ENCODE measurements at regions not wholly inside any gene's neighbourhood (a gene's known extent, or its start where the extent isn't known, plus 50 kb on each side); places are given as distances from the start of the nearest gene placed in this dataset.

GRCh38 chr14:95034788-95035187 is 122.5 kb downstream of the DICER1 start:
- peaks cover 0 to 26% (median 7%) of the 10 kb centered on the region in 11 donors for H3K9me3 Mint-ChIP-seq
- H3K27me3 ChIP-seq (ENCODE audit: control insufficient read depth in 2 of 2, insufficient read depth in 2 of 2, low read length in 2 of 2): no peaks in the 10 kb centered on the region
- no peak overlapping the region for H3K27ac ChIP-seq (ENCODE audit: low read depth, low read length)
- no peak overlapping the region for H3K4me3 ChIP-seq (ENCODE audit: low read length)
- no peaks in the 10 kb centered on the region for H3K4me1 Mint-ChIP-seq
- H3K36me3 Mint-ChIP-seq: no peaks in the 10 kb centered on the region
- peaks cover 5 to 31% (median 18%) of the 10 kb centered on the region in 5 donors for H3K27me3 Mint-ChIP-seq
- no peak for DNase-seq
- H3K36me3 ChIP-seq (ENCODE audit: control insufficient read depth in 2 of 3, insufficient read depth in 3 of 3, low read length in 3 of 3): no peaks in the 10 kb centered on the region
- H3K4me3 Mint-ChIP-seq: no peak overlapping the region
- ATAC-seq: no peak
- POLR2A ChIA-PET: no interaction called here
- no peaks in the 10 kb centered on the region for H3K9me3 ChIP-seq (ENCODE audit: control insufficient read depth in 2 of 3, low read length in 3 of 3)
- H3K4me1 ChIP-seq (ENCODE audit: control insufficient read depth in 2 of 2, insufficient read depth in 2 of 2, low read length in 2 of 2): no peaks in the 10 kb centered on the region
- CTCF ChIA-PET: no interaction called here
- intact Hi-C loops (cut with micrococcal nuclease): no loop called here
- no peak overlapping the region for H3K27ac Mint-ChIP-seq

GRCh38 chr14:95033682-95034632 is 123.4 kb downstream of the DICER1 start:
- H3K27ac Mint-ChIP-seq: no peak overlapping the region
- H3K9me3 Mint-ChIP-seq: peaks cover 0 to 32% (median 8%) of the 10 kb centered on the region in 11 donors
- Histone ChIP-seq H3K36me3 (ENCODE audit: control insufficient read depth in 2 of 3, insufficient read depth in 3 of 3, low read length in 3 of 3) (no peaks in the 10 kb centered on the region), H3K4me3 (ENCODE audit: low read length) (no peak overlapping the region), H3K9me3 (ENCODE audit: control insufficient read depth in 2 of 3, low read length in 3 of 3) (no peaks in the 10 kb centered on the region), H3K4me1 (ENCODE audit: control insufficient read depth in 2 of 2, insufficient read depth in 2 of 2, low read length in 2 of 2) (no peaks in the 10 kb centered on the region), H3K27ac (ENCODE audit: low read depth, low read length) (no peak overlapping the region), H3K27me3 (ENCODE audit: control insufficient read depth in 2 of 2, insufficient read depth in 2 of 2, low read length in 2 of 2) (no peaks in the 10 kb centered on the region)
- CTCF ChIA-PET: no interaction called here
- ATAC-seq (no peak), DNase-seq (no peak)
- intact Hi-C loops (cut with micrococcal nuclease): no loop called here
- POLR2A ChIA-PET: no interaction called here
- H3K4me1 Mint-ChIP-seq: no peaks in the 10 kb centered on the region
- H3K4me3 Mint-ChIP-seq: no peak overlapping the region
- H3K27me3 Mint-ChIP-seq: peaks cover 11 to 35% (median 22%) of the 10 kb centered on the region in 5 donors
- no peaks in the 10 kb centered on the region for H3K36me3 Mint-ChIP-seq

- no peak overlapping the region for H3K4me3 Mint-ChIP-seq
- H3K27me3 ChIP-seq (ENCODE audit: control insufficient read depth in 2 of 2, insufficient read depth in 2 of 2, low read length in 2 of 2): no peaks in the 10 kb centered on the region
- H3K9me3 ChIP-seq (ENCODE audit: control insufficient read depth in 2 of 3, low read length in 3 of 3): no peaks in the 10 kb centered on the region
- ChIA-PET POLR2A (no interaction called here), CTCF (no interaction called here)
- intact Hi-C loops (cut with micrococcal nuclease): no loop called here
- no peaks in the 10 kb centered on the region for H3K4me1 Mint-ChIP-seq
- no peak overlapping the region for H3K27ac ChIP-seq (ENCODE audit: low read depth, low read length)
- H3K9me3 Mint-ChIP-seq: peaks cover 0 to 34% (median 8%) of the 10 kb centered on the region in 11 donors
- no peak for ATAC-seq
- H3K36me3 ChIP-seq (ENCODE audit: control insufficient read depth in 2 of 3, insufficient read depth in 3 of 3, low read length in 3 of 3): no peaks in the 10 kb centered on the region
- no peak overlapping the region for H3K4me3 ChIP-seq (ENCODE audit: low read length)
- DNase-seq: no peak
- H3K4me1 ChIP-seq (ENCODE audit: control insufficient read depth in 2 of 2, insufficient read depth in 2 of 2, low read length in 2 of 2): no peaks in the 10 kb centered on the region
- H3K36me3 Mint-ChIP-seq: no peaks in the 10 kb centered on the region
- peaks cover 12 to 28% (median 20%) of the 10 kb centered on the region in 5 donors for H3K27me3 Mint-ChIP-seq
- H3K27ac Mint-ChIP-seq: no peak overlapping the region
Observed at GRCh38 chr14:95033031-95033430, 124.3 kb downstream of the DICER1 start.

GRCh38 chr14:95026851-95027463 is 130.4 kb downstream of the DICER1 start:
- intact Hi-C loops (cut with micrococcal nuclease): no loop called here
- no peaks in the 10 kb centered on the region for H3K4me1 Mint-ChIP-seq
- H3K4me3 Mint-ChIP-seq: no peak overlapping the region
- Histone ChIP-seq H3K4me1 (ENCODE audit: control insufficient read depth in 2 of 2, insufficient read depth in 2 of 2, low read length in 2 of 2) (no peaks in the 10 kb centered on the region), H3K27me3 (ENCODE audit: control insufficient read depth in 2 of 2, insufficient read depth in 2 of 2, low read length in 2 of 2) (peaks cover 0 to 3% of the 10 kb centered on the region in 2 donors), H3K4me3 (ENCODE audit: low read length) (no peak overlapping the region), H3K9me3 (ENCODE audit: control insufficient read depth in 2 of 3, low read length in 3 of 3) (no peaks in the 10 kb centered on the region), H3K36me3 (ENCODE audit: control insufficient read depth in 2 of 3, insufficient read depth in 3 of 3, low read length in 3 of 3) (no peaks in the 10 kb centered on the region), H3K27ac (ENCODE audit: low read depth, low read length) (no peak overlapping the region)
- H3K27me3 Mint-ChIP-seq: peaks cover 8 to 23% (median 10%) of the 10 kb centered on the region in 5 donors
- ATAC-seq (no peak), DNase-seq (no peak)
- H3K27ac Mint-ChIP-seq: no peak overlapping the region
- H3K36me3 Mint-ChIP-seq: no peaks in the 10 kb centered on the region
- POLR2A ChIA-PET: no interaction called here
- CTCF ChIA-PET: no interaction called here
- H3K9me3 Mint-ChIP-seq: peaks cover under 1 to 16% (median 7%) of the 10 kb centered on the region in 11 donors

GRCh38 chr14:95025941-95026340 is 131.4 kb downstream of the DICER1 start:
- no peak overlapping the region for H3K4me3 ChIP-seq (ENCODE audit: low read length)
- CTCF ChIA-PET: no interaction called here
- POLR2A ChIA-PET: no interaction called here
- H3K27ac ChIP-seq (ENCODE audit: low read depth, low read length): no peak overlapping the region
- H3K4me1 ChIP-seq (ENCODE audit: control insufficient read depth in 2 of 2, insufficient read depth in 2 of 2, low read length in 2 of 2): no peaks in the 10 kb centered on the region
- H3K27me3 Mint-ChIP-seq: peaks cover 8 to 23% (median 10%) of the 10 kb centered on the region in 5 donors
- H3K27me3 ChIP-seq (ENCODE audit: control insufficient read depth in 2 of 2, insufficient read depth in 2 of 2, low read length in 2 of 2): peaks cover 0 to 3% of the 10 kb centered on the region in 2 donors
- H3K9me3 ChIP-seq (ENCODE audit: control insufficient read depth in 2 of 3, low read length in 3 of 3): no peaks in the 10 kb centered on the region
- peaks cover 0 to 2% (median 0%) of the 10 kb centered on the region in 7 donors for H3K4me1 Mint-ChIP-seq
- ATAC-seq (no peak), DNase-seq (no peak)
- intact Hi-C loops (cut with micrococcal nuclease): no loop called here
- H3K4me3 Mint-ChIP-seq: no peak overlapping the region
- no peaks in the 10 kb centered on the region for H3K36me3 Mint-ChIP-seq
- H3K36me3 ChIP-seq (ENCODE audit: control insufficient read depth in 2 of 3, insufficient read depth in 3 of 3, low read length in 3 of 3): no peaks in the 10 kb centered on the region
- peaks cover 0 to 20% (median 3%) of the 10 kb centered on the region in 11 donors for H3K9me3 Mint-ChIP-seq
- H3K27ac Mint-ChIP-seq: no peak overlapping the region

- DNase-seq (no peak), ATAC-seq (no peak)
- peaks cover 0 to 9% (median 5%) of the 10 kb centered on the region in 7 donors for H3K4me1 Mint-ChIP-seq
- H3K27me3 ChIP-seq (ENCODE audit: control insufficient read depth in 2 of 2, insufficient read depth in 2 of 2, low read length in 2 of 2): peaks cover 0 to 3% of the 10 kb centered on the region in 2 donors
- ChIA-PET POLR2A (no interaction called here), CTCF (no interaction called here)
- peaks cover 0 to 21% (median 3%) of the 10 kb centered on the region in 11 donors for H3K9me3 Mint-ChIP-seq
- no peaks in the 10 kb centered on the region for H3K4me1 ChIP-seq (ENCODE audit: control insufficient read depth in 2 of 2, insufficient read depth in 2 of 2, low read length in 2 of 2)
- no peak overlapping the region for H3K27ac ChIP-seq (ENCODE audit: low read depth, low read length)
- no peak overlapping the region for H3K4me3 ChIP-seq (ENCODE audit: low read length)
- H3K36me3 ChIP-seq (ENCODE audit: control insufficient read depth in 2 of 3, insufficient read depth in 3 of 3, low read length in 3 of 3): no peaks in the 10 kb centered on the region
- intact Hi-C loops (cut with micrococcal nuclease): no loop called here
- no peaks in the 10 kb centered on the region for H3K9me3 ChIP-seq (ENCODE audit: control insufficient read depth in 2 of 3, low read length in 3 of 3)
- H3K4me3 Mint-ChIP-seq: no peak overlapping the region
- peaks cover 8 to 23% (median 10%) of the 10 kb centered on the region in 5 donors for H3K27me3 Mint-ChIP-seq
- H3K36me3 Mint-ChIP-seq: no peaks in the 10 kb centered on the region
- H3K27ac Mint-ChIP-seq: no peak overlapping the region
Observed at GRCh38 chr14:95025218-95025617, 132.1 kb downstream of the DICER1 start.
